Fibroblast of villous mesenchyme (primary cell): ENCODE measurements at regions not wholly inside any gene's neighbourhood (a gene's known extent, or its start where the extent isn't known, plus 50 kb on each side); places are given as distances from the start of the nearest gene placed in this dataset.

Experiments used
- DNase-seq: peaks from one replicate; pipeline ENCODE4 v3.0.0-alpha.2; 2010; ENCODE audit warnings: low read depth
- H3K4me3 ChIP-seq: 2 replicates; pipeline ENCODE4 v1.5.1; 2011; ENCODE audit warnings: low read depth, mild to moderate bottlenecking, low read length
- CTCF ChIP-seq: IDR thresholded peaks from 2 replicates; pipeline ENCODE4 v1.5.1; 2012; ENCODE audit warnings: low read depth, mild to moderate bottlenecking, low read length; ENCODE audit not compliant: insufficient read depth

GRCh38 chr2:136665736-136666135, 99.6 kb upstream of the THSD7B start:
- no peak for TF ChIP-seq CTCF
- no peak for DNase-seq
- no peak overlapping the region for H3K4me3 ChIP-seq

- no peak for DNase-seq
- H3K4me3 ChIP-seq, result no peak overlapping the region
- no peak for TF ChIP-seq CTCF
These were observed 100.5 kb upstream of the THSD7B start for GRCh38 chr2:136664713-136665405.

GRCh38 chr2:136658201-136658600, 107.1 kb upstream of the THSD7B start:
- no peak for TF ChIP-seq CTCF
- no peak overlapping the region for H3K4me3 ChIP-seq
- no peak for DNase-seq

- no peak for DNase-seq
- TF ChIP-seq CTCF, result no peak
- H3K4me3 ChIP-seq, result no peak overlapping the region
These were observed 111.5 kb upstream of the THSD7B start for GRCh38 chr2:136653861-136654260.

GRCh38 chr2:136651456-136652010, 113.8 kb upstream of the THSD7B start:
- TF ChIP-seq CTCF, result no peak
- no peak for DNase-seq
- H3K4me3 ChIP-seq, result no peak overlapping the region

GRCh38 chr2:136647039-136647438, 118.3 kb upstream of the THSD7B start:
- no peak for DNase-seq
- H3K4me3 ChIP-seq, result no peak overlapping the region
- TF ChIP-seq CTCF, result no peak
